Nephron (organoid): ENCODE measurements at regions not wholly inside any gene's neighbourhood (a gene's known extent, or its start where the extent isn't known, plus 50 kb on each side); places are given as distances from the start of the nearest gene placed in this dataset.

Source experiments
- H3K27ac Mint-ChIP-seq, 3 experiments: 2 replicates each; pipeline ENCODE4 v1.8.0; 2020; ENCODE audit warnings: mixed read lengths in 3 of 3, mild to moderate bottlenecking in 2 of 3, moderate library complexity in 1 of 3
- H3K27me3 Mint-ChIP-seq: 2 replicates; pipeline ENCODE4 v1.8.0; 2021; ENCODE audit warnings: low read depth, mild to moderate bottlenecking, moderate library complexity, mixed read lengths
- H3K36me3 Mint-ChIP-seq: 2 replicates; pipeline ENCODE4 v1.8.0; 2020; ENCODE audit warnings: low read depth, mixed read lengths
- H3K4me1 Mint-ChIP-seq: 2 replicates; pipeline ENCODE4 v1.8.0; 2020; ENCODE audit warnings: mixed read lengths
- H3K4me3 Mint-ChIP-seq, 3 experiments: 2 replicates each; pipeline ENCODE4 v1.8.0; 2020; ENCODE audit warnings: mild to moderate bottlenecking in 3 of 3, mixed read lengths in 3 of 3, moderate library complexity in 2 of 3
- H3K9me3 Mint-ChIP-seq: 2 replicates; pipeline ENCODE4 v1.8.0; 2020; ENCODE audit warnings: mixed read lengths
- CTCF ChIP-seq, 3 experiments: fragments of 200-600 bp; sonication (generic); IDR thresholded peaks; one replicate each; pipeline ENCODE4 v1.5.0; 2021; ENCODE audit warnings: antibody characterized with exemption in 3 of 3; ENCODE audit not compliant: unreplicated experiment in 3 of 3

GRCh38 chr10:69684020-69684980 is 54.3 kb downstream of the FAM241B start:
- no peak for TF ChIP-seq CTCF (IDR thresholded peaks at IDR 0.05; ENCODE audit: unreplicated experiment in 3 of 3)
- no peaks in the 10 kb centered on the region for H3K36me3 Mint-ChIP-seq

DNA sequence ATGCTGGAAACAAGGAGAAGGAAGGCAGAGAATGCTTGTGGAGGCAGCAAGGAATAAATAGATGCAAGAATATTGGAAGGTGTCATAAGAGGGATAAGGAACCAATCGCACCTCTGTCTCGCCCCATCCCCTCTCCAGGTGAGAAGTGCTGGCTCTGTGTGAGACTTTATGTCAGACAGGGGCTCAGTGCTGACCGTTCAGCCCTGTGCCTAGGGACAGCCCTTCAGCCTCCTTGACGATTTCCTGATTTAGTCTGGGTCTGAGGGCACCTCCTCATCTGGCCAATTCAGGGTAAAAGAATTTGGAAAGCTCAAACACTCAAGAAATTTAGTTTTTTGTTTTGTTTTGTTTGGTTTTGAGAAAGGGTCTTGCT is 54.9 kb downstream of the FAM241B start:
- Mint-ChIP-seq H3K4me3 (peak overlapping the region; percentile 43 to 66 (median 46)), H3K4me1 (peaks cover 65% of the 10 kb centered on the region), H3K36me3 (no peaks in the 10 kb centered on the region), H3K27me3 (peaks cover 13% of the 10 kb centered on the region), H3K27ac (peak overlapping the region; percentile 83 to 94 (median 94)), H3K9me3 (no peaks in the 10 kb centered on the region)
- no peak for TF ChIP-seq CTCF (IDR thresholded peaks at IDR 0.05; ENCODE audit: unreplicated experiment in 3 of 3)

More at GRCh38 chr10:69684020-69684980, 54.3 kb downstream of the FAM241B start:
- Mint-ChIP-seq H3K27ac (peak overlapping the region; percentile 83 to 94 (median 94)), H3K4me1 (peaks cover 67% of the 10 kb centered on the region), H3K9me3 (no peaks in the 10 kb centered on the region), H3K4me3 (peak overlapping the region; percentile 43 to 66 (median 46)), H3K27me3 (peaks cover 19% of the 10 kb centered on the region)

- H3K36me3 Mint-ChIP-seq: no peaks in the 10 kb centered on the region
- no peak overlapping the region for H3K4me3 Mint-ChIP-seq
- no peak for TF ChIP-seq CTCF (IDR thresholded peaks at IDR 0.05; ENCODE audit: unreplicated experiment in 3 of 3)
- peaks cover 9% of the 10 kb centered on the region for H3K27me3 Mint-ChIP-seq
- peak overlapping the region; percentile 83 to 94 (median 94) for H3K27ac Mint-ChIP-seq
- H3K9me3 Mint-ChIP-seq: no peaks in the 10 kb centered on the region
- H3K4me1 Mint-ChIP-seq: peaks cover 61% of the 10 kb centered on the region
These were observed 55.4 kb downstream of the FAM241B start for GRCh38 chr10:69685426-69685801.

DNA sequence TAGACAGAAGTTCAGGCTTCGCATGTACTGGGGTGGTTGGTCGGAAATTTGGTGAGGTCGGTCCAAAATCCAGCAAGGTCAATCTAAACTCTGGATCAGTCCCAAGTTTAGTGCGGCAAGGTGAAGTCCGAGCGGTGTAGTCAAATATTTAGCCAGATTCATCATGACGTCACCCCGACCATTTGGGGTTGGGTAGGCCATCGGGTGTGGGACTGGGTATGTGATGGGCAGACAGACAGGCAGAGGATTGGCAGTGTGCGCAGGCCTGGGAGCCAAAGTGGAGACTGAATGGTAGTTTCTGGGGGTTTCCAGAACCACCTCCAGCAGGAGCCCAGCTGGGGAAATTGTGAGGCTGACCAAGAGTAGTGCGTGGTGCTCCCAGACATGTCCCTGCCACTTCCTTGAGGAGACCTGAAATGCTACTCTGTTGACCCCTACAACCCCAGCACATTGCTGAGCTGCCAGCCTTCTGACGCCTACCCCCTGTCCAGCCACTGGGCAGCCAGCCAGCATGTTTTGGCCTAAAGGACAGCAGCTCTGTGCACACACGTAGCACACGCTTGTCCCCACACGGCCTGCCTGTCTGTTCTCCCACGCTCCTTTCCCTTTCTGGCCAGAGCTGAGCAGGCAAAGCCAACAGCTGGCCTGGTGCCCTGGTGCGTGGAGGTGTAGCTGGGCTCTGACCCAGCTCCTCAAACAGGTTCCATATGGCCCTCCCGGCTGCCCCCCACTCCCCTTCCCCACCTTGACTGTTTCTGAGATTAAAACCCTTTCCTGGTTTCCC is 55.9 kb downstream of the FAM241B start:
- peaks cover 8% of the 10 kb centered on the region for H3K27me3 Mint-ChIP-seq
- no peaks in the 10 kb centered on the region for H3K36me3 Mint-ChIP-seq
- TF ChIP-seq CTCF (IDR thresholded peaks at IDR 0.05; ENCODE audit: unreplicated experiment in 3 of 3): no peak
- H3K4me1 Mint-ChIP-seq: peaks cover 59% of the 10 kb centered on the region
- H3K27ac Mint-ChIP-seq: peak overlapping the region; percentile 83 to 94 (median 94)
- H3K9me3 Mint-ChIP-seq: no peaks in the 10 kb centered on the region
- H3K4me3 Mint-ChIP-seq: peak overlapping the region in 1 of 3 experiments; percentile 45

DNA sequence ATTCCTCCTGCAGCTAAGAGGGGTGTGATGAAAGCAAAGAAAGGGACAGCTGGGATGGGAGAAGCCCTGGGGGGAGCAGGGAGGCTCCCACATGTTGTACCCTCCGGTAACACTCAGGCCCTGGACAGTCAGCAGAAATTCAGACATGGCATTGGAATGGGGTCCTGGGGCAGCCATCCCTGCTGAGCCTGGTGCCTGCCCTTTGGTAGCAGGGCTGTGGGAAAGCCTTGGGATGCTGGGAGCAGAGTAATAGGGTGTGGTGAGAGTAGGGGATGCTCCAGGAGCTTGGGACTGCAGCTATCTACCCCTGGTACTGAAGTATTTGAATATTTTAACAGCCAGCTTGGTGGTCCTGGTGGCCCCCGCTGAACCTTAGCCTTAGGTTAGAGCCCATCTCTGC is 56.8 kb downstream of the FAM241B start:
- peaks cover 56% of the 10 kb centered on the region for H3K4me1 Mint-ChIP-seq

More for the DNA sequence above, 56.8 kb downstream of the FAM241B start:
- peaks cover 7% of the 10 kb centered on the region for H3K27me3 Mint-ChIP-seq
- TF ChIP-seq CTCF (IDR thresholded peaks at IDR 0.05; ENCODE audit: unreplicated experiment in 3 of 3): no peak
- no peaks in the 10 kb centered on the region for H3K9me3 Mint-ChIP-seq
- no peaks in the 10 kb centered on the region for H3K36me3 Mint-ChIP-seq
- peak overlapping the region; percentile 83 to 94 (median 94) for H3K27ac Mint-ChIP-seq
- H3K4me3 Mint-ChIP-seq: no peak overlapping the region
